ENCODE measurements at regions not wholly inside any gene's neighbourhood (a gene's known extent, or its start where the extent isn't known, plus 50 kb on each side); places are given as distances from the start of the nearest gene placed in this dataset.

GRCh38 chr10:107477266-107477665 is 312.8 kb upstream of the SORCS1 start:
- ChIA-PET RAD21 (ENCODE audit: low non-redundant PET in 1 of 2, low total read pairs in 2 of 2, uncharacterized antibody in 2 of 2, unreplicated experiment in 2 of 2) (no interaction called here), CTCF (no interaction called here), POLR2A (no interaction called here)
- TF ChIP-seq SP1 (IDR thresholded peaks at IDR 0.05; ENCODE audit: low read depth) (no peak), MAX (IDR thresholded peaks at IDR 0.05) (no peak), RAD21 (IDR thresholded peaks at IDR 0.05; ENCODE audit: low read depth) (no peak), SRF (IDR thresholded peaks at IDR 0.05; ENCODE audit: low read depth) (no peak), JUND (IDR thresholded peaks at IDR 0.05) (no peak), POLR2A (IDR thresholded peaks at IDR 0.05; ENCODE audit: borderline replicate concordance, extremely low read depth, insufficient read depth, insufficient read length) (no peak), EGR1 (IDR thresholded peaks at IDR 0.05; ENCODE audit: low read depth) (no peak), CBX3 (IDR thresholded peaks at IDR 0.05; ENCODE audit: low read depth) (no peak), EZH2 (IDR thresholded peaks at IDR 0.05) (no peak), YY1 (IDR thresholded peaks at IDR 0.05; ENCODE audit: extremely low read depth, insufficient replicate concordance, low read depth, low read length) (no peak), ATF3 (IDR thresholded peaks at IDR 0.05) (no peak), ELF1 (IDR thresholded peaks at IDR 0.05; ENCODE audit: borderline replicate concordance, low read depth) (no peak)
- H3K36me3 ChIP-seq (ENCODE audit: control insufficient read depth in 1 of 2, insufficient read depth in 2 of 2, low read length in 2 of 2), result no peaks in the 10 kb centered on the region
- no peak overlapping the region for H3K4me3 ChIP-seq (replicated peaks in 1 of 2; ENCODE audit: low read depth in 1 of 2, low read length in 2 of 2)
- intact Hi-C loops (cut with micrococcal nuclease), result no loop called here
- no peak overlapping the region for H3K9ac ChIP-seq (ENCODE audit: low read length)
- no peaks in the 10 kb centered on the region for H3K79me2 ChIP-seq (ENCODE audit: insufficient read depth, low read length)
- no peaks in the 10 kb centered on the region for H3K9me2 ChIP-seq (ENCODE audit: insufficient read depth)
- ATAC-seq (no peak), DNase-seq (ENCODE audit: low read depth, low spot score) (no peak)
- no peaks in the 10 kb centered on the region for H3K27me3 ChIP-seq (ENCODE audit: insufficient read depth, low read length)
- no TSS peak for BruUV-seq (replicated peaks)
- no peak overlapping the region for H3K4me2 ChIP-seq (ENCODE audit: low read length)
- peaks cover 21 to 41% of the 10 kb centered on the region in 2 experiments; a peak in 2 of 4 replicates for H3K9me3 ChIP-seq (ENCODE audit: control insufficient read depth in 1 of 2, insufficient read depth in 1 of 2, low read depth in 1 of 2, low read length in 2 of 2)
- H4K20me1 ChIP-seq (ENCODE audit: insufficient read depth), result no peaks in the 10 kb centered on the region
- H3K4me1 ChIP-seq (ENCODE audit: control insufficient read depth in 1 of 2, insufficient read depth in 2 of 2, low read length in 2 of 2), result no peaks in the 10 kb centered on the region
- no peak overlapping the region for H3K27ac ChIP-seq (ENCODE audit: low read depth, low read length)
- H2AFZ ChIP-seq (ENCODE audit: low read depth, low read length, poor library complexity, severe bottlenecking), result no peak overlapping the region

DNA sequence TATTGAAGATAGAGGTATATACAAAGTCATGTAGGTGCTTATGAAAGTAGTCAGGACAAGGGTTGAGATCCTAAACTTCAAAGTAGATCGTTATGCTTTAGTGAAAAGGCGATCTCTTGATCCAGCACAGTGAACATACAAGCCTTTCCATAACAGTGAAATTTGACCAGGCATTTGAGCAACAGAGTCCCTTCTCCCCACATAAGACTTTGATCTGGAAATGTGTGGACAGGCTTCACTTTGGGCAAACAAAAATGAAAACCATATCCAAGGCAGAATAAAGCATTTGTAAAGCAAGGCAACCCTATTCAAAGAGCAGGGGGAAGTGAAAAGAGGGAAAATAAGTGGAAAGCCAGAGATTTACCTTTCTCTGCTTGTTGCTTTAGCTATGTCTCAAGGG is 311.9 kb upstream of the SORCS1 start:
- no peak overlapping the region for H2AFZ ChIP-seq (ENCODE audit: low read depth, low read length, poor library complexity, severe bottlenecking)
- ATAC-seq (no peak), DNase-seq (ENCODE audit: low read depth, low spot score) (no peak)
- BruUV-seq (replicated peaks), result no TSS peak
- H3K27ac ChIP-seq (ENCODE audit: low read depth, low read length), result no peak overlapping the region
- no peaks in the 10 kb centered on the region for H4K20me1 ChIP-seq (ENCODE audit: insufficient read depth)
- no peaks in the 10 kb centered on the region for H3K27me3 ChIP-seq (ENCODE audit: insufficient read depth, low read length)
- no peaks in the 10 kb centered on the region for H3K36me3 ChIP-seq (ENCODE audit: control insufficient read depth in 1 of 2, insufficient read depth in 2 of 2, low read length in 2 of 2)
- CTCF ChIA-PET, result no interaction called here
- no peak overlapping the region for H3K9ac ChIP-seq (ENCODE audit: low read length)
- H3K4me1 ChIP-seq (ENCODE audit: control insufficient read depth in 1 of 2, insufficient read depth in 2 of 2, low read length in 2 of 2), result no peaks in the 10 kb centered on the region
- RAD21 ChIA-PET (ENCODE audit: low non-redundant PET in 1 of 2, low total read pairs in 2 of 2, uncharacterized antibody in 2 of 2, unreplicated experiment in 2 of 2), result no interaction called here
- POLR2A ChIA-PET, result no interaction called here
- H3K79me2 ChIP-seq (ENCODE audit: insufficient read depth, low read length), result no peaks in the 10 kb centered on the region
- no peaks in the 10 kb centered on the region for H3K9me2 ChIP-seq (ENCODE audit: insufficient read depth)
- no peak overlapping the region for H3K4me3 ChIP-seq (replicated peaks in 1 of 2; ENCODE audit: low read depth in 1 of 2, low read length in 2 of 2)
- intact Hi-C loops (cut with micrococcal nuclease), result no loop called here
- H3K4me2 ChIP-seq (ENCODE audit: low read length), result no peak overlapping the region
- peaks cover 16 to 38% of the 10 kb centered on the region in 2 experiments; a peak in 2 of 4 replicates for H3K9me3 ChIP-seq (ENCODE audit: control insufficient read depth in 1 of 2, insufficient read depth in 1 of 2, low read depth in 1 of 2, low read length in 2 of 2)
- TF ChIP-seq EZH2phosphoT487 (IDR thresholded peaks at IDR 0.05; ENCODE audit: borderline replicate concordance) (no peak), SP1 (IDR thresholded peaks at IDR 0.05; ENCODE audit: low read depth) (no peak), ZFX (IDR thresholded peaks at IDR 0.05) (no peak), POLR2A (IDR thresholded peaks at IDR 0.05; ENCODE audit: borderline replicate concordance, extremely low read depth, insufficient read depth, insufficient read length) (no peak), TCF7L2 (IDR thresholded peaks at IDR 0.05; ENCODE audit: borderline replicate concordance, extremely low read depth, insufficient read depth, insufficient read length) (no peak), ELF1 (IDR thresholded peaks at IDR 0.05; ENCODE audit: borderline replicate concordance, low read depth) (no peak), FOSL1 (IDR thresholded peaks at IDR 0.05; ENCODE audit: low read depth) (no peak), ZBTB33 (IDR thresholded peaks at IDR 0.05; ENCODE audit: extremely low read depth, insufficient replicate concordance, low read length) (no peak)
- TF ChIP-seq, protein P1, sequence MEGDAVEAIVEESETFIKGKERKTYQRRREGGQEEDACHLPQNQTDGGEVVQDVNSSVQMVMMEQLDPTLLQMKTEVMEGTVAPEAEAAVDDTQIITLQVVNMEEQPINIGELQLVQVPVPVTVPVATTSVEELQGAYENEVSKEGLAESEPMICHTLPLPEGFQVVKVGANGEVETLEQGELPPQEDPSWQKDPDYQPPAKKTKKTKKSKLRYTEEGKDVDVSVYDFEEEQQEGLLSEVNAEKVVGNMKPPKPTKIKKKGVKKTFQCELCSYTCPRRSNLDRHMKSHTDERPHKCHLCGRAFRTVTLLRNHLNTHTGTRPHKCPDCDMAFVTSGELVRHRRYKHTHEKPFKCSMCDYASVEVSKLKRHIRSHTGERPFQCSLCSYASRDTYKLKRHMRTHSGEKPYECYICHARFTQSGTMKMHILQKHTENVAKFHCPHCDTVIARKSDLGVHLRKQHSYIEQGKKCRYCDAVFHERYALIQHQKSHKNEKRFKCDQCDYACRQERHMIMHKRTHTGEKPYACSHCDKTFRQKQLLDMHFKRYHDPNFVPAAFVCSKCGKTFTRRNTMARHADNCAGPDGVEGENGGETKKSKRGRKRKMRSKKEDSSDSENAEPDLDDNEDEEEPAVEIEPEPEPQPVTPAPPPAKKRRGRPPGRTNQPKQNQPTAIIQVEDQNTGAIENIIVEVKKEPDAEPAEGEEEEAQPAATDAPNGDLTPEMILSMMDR (IDR thresholded peaks at IDR 0.05 in 2 of 3, conservative IDR thresholded peaks at IDR 0.05 in 1 of 3; ENCODE audit: borderline replicate concordance in 1 of 3, insufficient read depth in 1 of 3, low read depth in 2 of 3, low read length in 2 of 3), result no peak

Measured in HCT116 (cell line).